Activated CD4-positive, alpha-beta memory T cell treated with anti-CD3 and anti-CD28 coated beads, Interleukin-2, amount 10 ng/mL, durations not matched to agents 7 days and 5 days (primary cell): ENCODE measurements at regions not wholly inside any gene's neighbourhood (a gene's known extent, or its start where the extent isn't known, plus 50 kb on each side); places are given as distances from the start of the nearest gene placed in this dataset.

Experiments used
- CTCF ChIA-PET: fragments of 350-600 bp; sonication (Branson Sonifier 250); formaldehyde crosslinking; loops from one replicate; lab custom pipeline; 2021; ENCODE audit warnings: antibody characterized with exemption, inconsistent platforms; lab: Charles Lee
- POLR2A ChIA-PET: fragments of 350-600 bp; sonication (Branson Sonifier 250); formaldehyde crosslinking; loops from one replicate; lab custom pipeline; 2021; ENCODE audit warnings: antibody characterized with exemption; lab: Charles Lee
- DNase-seq: peaks from one replicate; pipeline ENCODE4 v3.0.0-alpha.2; 2020
- H3K27ac Mint-ChIP-seq: one replicate; pipeline ENCODE4 v1.8.0; 2021; ENCODE audit warnings: mild to moderate bottlenecking, mixed read lengths
- H3K27me3 Mint-ChIP-seq: one replicate; pipeline ENCODE4 v1.8.0; 2021; ENCODE audit warnings: mixed read lengths
- H3K36me3 Mint-ChIP-seq: one replicate; pipeline ENCODE4 v1.8.0; 2021; ENCODE audit warnings: low read depth, mixed read lengths
- H3K4me1 Mint-ChIP-seq: one replicate; pipeline ENCODE4 v1.8.0; 2021; ENCODE audit warnings: mixed read lengths
- H3K4me3 Mint-ChIP-seq: one replicate; pipeline ENCODE4 v1.8.0; 2021; ENCODE audit warnings: mild to moderate bottlenecking, mixed read lengths
- H3K9me3 Mint-ChIP-seq: one replicate; pipeline ENCODE4 v1.8.0; 2021; ENCODE audit warnings: mixed read lengths

DNA sequence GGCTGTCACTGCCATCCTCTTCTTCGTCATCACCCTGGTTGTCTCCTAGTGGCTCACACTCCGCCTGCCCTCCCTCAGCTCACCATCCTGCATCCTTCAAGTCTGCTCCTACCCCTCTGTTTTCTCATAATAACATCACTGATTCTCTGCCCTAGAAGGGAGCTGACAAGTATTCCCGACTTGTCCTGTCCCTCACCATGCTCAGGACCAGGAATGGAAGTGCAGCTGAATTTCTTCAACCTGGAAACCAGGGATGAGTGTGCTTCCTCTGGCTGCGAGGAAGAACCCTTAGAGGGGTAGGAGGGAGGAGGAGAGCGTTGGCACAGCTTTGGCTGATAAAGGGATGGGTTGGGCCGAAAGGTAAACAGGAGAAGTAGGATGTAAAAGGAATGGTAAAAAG lies 174.8 kb upstream of the GPR26 start:
- Mint-ChIP-seq H3K4me1 (no peaks in the 10 kb centered on the region), H3K27me3 (peaks cover 5% of the 10 kb centered on the region), H3K36me3 (no peaks in the 10 kb centered on the region), H3K9me3 (no peaks in the 10 kb centered on the region), H3K27ac (no peak overlapping the region), H3K4me3 (no peak overlapping the region)
- no peak for DNase-seq
- CTCF ChIA-PET, result no interaction called here
- POLR2A ChIA-PET, result no interaction called here

DNA sequence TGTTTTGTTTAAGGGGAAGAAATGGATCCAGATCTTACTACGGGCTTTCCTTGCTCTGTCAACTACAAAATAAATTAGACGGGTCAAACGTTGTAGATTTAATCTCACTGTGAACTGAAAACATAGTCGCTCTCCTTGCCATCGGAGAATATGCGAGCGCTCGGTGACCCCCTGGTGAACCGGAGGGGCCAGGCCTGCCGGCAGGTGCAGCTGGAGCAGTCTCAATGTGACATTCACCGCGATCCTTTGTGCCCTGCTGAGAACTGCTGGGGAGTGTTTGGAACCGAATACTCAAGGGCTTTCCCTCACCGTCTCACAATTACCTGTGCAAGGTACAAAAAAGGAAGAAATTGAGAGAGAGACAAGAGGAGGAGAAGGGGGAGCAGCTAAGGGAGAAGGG lies 174.1 kb upstream of the GPR26 start:
- Mint-ChIP-seq H3K27me3 (peaks cover 2% of the 10 kb centered on the region), H3K4me1 (no peaks in the 10 kb centered on the region), H3K27ac (no peak overlapping the region), H3K36me3 (no peaks in the 10 kb centered on the region), H3K9me3 (no peaks in the 10 kb centered on the region), H3K4me3 (no peak overlapping the region)
- POLR2A ChIA-PET, result no interaction called here
- no peak for DNase-seq
- CTCF ChIA-PET, result no interaction called here

- POLR2A ChIA-PET, result no interaction called here
- CTCF ChIA-PET, result no interaction called here
- H3K36me3 Mint-ChIP-seq, result no peaks in the 10 kb centered on the region
- H3K4me1 Mint-ChIP-seq, result no peaks in the 10 kb centered on the region
- H3K9me3 Mint-ChIP-seq, result no peaks in the 10 kb centered on the region
- H3K27me3 Mint-ChIP-seq, result peaks cover 1% of the 10 kb centered on the region
- no peak overlapping the region for H3K27ac Mint-ChIP-seq
- no peak for DNase-seq
- H3K4me3 Mint-ChIP-seq, result no peak overlapping the region
Measured at GRCh38 chr10:123494301-123494808, 171.8 kb upstream of the GPR26 start.

GRCh38 chr10:123496375-123496774 lies 169.8 kb upstream of the GPR26 start:
- DNase-seq, result no peak
- H3K4me1 Mint-ChIP-seq, result no peaks in the 10 kb centered on the region
- ChIA-PET POLR2A (no interaction called here), CTCF (no interaction called here)
- no peak overlapping the region for H3K4me3 Mint-ChIP-seq
- peaks cover 4% of the 10 kb centered on the region for H3K27me3 Mint-ChIP-seq
- no peaks in the 10 kb centered on the region for H3K9me3 Mint-ChIP-seq
- H3K36me3 Mint-ChIP-seq, result no peaks in the 10 kb centered on the region
- H3K27ac Mint-ChIP-seq, result no peak overlapping the region

DNA sequence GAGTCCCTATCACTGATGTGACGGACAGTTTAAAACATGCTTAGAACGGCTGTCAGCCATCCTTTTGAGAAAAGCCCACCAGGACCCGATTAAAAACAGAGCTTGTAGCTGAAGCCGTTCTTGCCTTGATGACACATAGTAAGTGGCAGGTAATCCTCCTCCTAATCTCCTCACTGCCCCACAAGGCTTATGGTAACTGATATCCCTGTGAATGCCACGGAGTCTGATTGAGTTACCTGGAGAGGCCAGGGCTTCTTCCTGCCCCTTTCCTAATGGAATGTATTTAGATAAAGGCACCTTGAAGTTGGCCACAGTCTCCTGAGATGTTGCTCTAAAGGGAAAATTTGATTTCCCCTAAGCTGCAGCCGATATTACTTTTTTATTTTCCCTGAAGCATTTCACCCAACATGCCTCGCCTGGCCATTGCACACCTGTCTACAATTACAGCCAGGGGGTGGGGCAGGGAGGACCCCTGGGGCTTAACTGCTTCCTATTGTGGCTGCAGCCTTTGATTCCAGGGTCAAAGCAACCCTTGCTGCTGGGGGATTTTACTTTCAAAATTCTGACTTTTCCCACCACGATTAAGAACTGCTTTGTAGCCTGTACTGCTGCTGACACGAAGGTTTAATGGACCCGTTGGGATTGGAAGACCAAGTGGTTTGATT lies 169.0 kb upstream of the GPR26 start:
- no peaks in the 10 kb centered on the region for H3K9me3 Mint-ChIP-seq
- H3K4me3 Mint-ChIP-seq, result no peak overlapping the region
- POLR2A ChIA-PET, result no interaction called here
- no peaks in the 10 kb centered on the region for H3K4me1 Mint-ChIP-seq
- no peak overlapping the region for H3K27ac Mint-ChIP-seq
- H3K27me3 Mint-ChIP-seq, result peaks cover 10% of the 10 kb centered on the region
- CTCF ChIA-PET, result no interaction called here
- no peak for DNase-seq
- no peaks in the 10 kb centered on the region for H3K36me3 Mint-ChIP-seq

- H3K9me3 Mint-ChIP-seq, result no peaks in the 10 kb centered on the region
- H3K4me1 Mint-ChIP-seq, result no peaks in the 10 kb centered on the region
- H3K27me3 Mint-ChIP-seq, result peaks cover 14% of the 10 kb centered on the region
- CTCF ChIA-PET, result no interaction called here
- no peak overlapping the region for H3K27ac Mint-ChIP-seq
- no peaks in the 10 kb centered on the region for H3K36me3 Mint-ChIP-seq
- DNase-seq, result no peak
- POLR2A ChIA-PET, result no interaction called here
- no peak overlapping the region for H3K4me3 Mint-ChIP-seq
Measured at GRCh38 chr10:123500110-123500509, 166.0 kb upstream of the GPR26 start.

- CTCF ChIA-PET, result no interaction called here
- H3K27me3 Mint-ChIP-seq, result peaks cover 17% of the 10 kb centered on the region
- H3K4me1 Mint-ChIP-seq, result no peaks in the 10 kb centered on the region
- H3K9me3 Mint-ChIP-seq, result no peaks in the 10 kb centered on the region
- DNase-seq, result no peak
- no peak overlapping the region for H3K4me3 Mint-ChIP-seq
- POLR2A ChIA-PET, result no interaction called here
- no peaks in the 10 kb centered on the region for H3K36me3 Mint-ChIP-seq
- H3K27ac Mint-ChIP-seq, result no peak overlapping the region
Measured at GRCh38 chr10:123501148-123501547, 165.0 kb upstream of the GPR26 start.

GRCh38 chr10:123502983-123503382 lies 163.2 kb upstream of the GPR26 start:
- Mint-ChIP-seq H3K4me1 (no peaks in the 10 kb centered on the region), H3K4me3 (no peak overlapping the region), H3K9me3 (no peaks in the 10 kb centered on the region), H3K27ac (no peak overlapping the region), H3K36me3 (no peaks in the 10 kb centered on the region), H3K27me3 (peaks cover 17% of the 10 kb centered on the region)
- ChIA-PET POLR2A (no interaction called here), CTCF (no interaction called here)
- no peak for DNase-seq

GRCh38 chr10:123506455-123506854 lies 159.7 kb upstream of the GPR26 start:
- no peak for DNase-seq
- no peaks in the 10 kb centered on the region for H3K36me3 Mint-ChIP-seq
- CTCF ChIA-PET, result no interaction called here
- POLR2A ChIA-PET, result no interaction called here
- no peak overlapping the region for H3K4me3 Mint-ChIP-seq
- H3K27ac Mint-ChIP-seq, result no peak overlapping the region
- no peaks in the 10 kb centered on the region for H3K4me1 Mint-ChIP-seq
- peaks cover 18% of the 10 kb centered on the region for H3K27me3 Mint-ChIP-seq
- H3K9me3 Mint-ChIP-seq, result no peaks in the 10 kb centered on the region

- peaks cover 10% of the 10 kb centered on the region for H3K27me3 Mint-ChIP-seq
- H3K27ac Mint-ChIP-seq, result no peak overlapping the region
- H3K4me1 Mint-ChIP-seq, result no peaks in the 10 kb centered on the region
- POLR2A ChIA-PET, result no interaction called here
- H3K4me3 Mint-ChIP-seq, result no peak overlapping the region
- H3K9me3 Mint-ChIP-seq, result no peaks in the 10 kb centered on the region
- no peaks in the 10 kb centered on the region for H3K36me3 Mint-ChIP-seq
- DNase-seq, result no peak
- CTCF ChIA-PET, result no interaction called here
Measured at GRCh38 chr10:123507298-123507697, 158.9 kb upstream of the GPR26 start.

- H3K9me3 Mint-ChIP-seq, result no peaks in the 10 kb centered on the region
- ChIA-PET CTCF (no interaction called here), POLR2A (no interaction called here)
- no peaks in the 10 kb centered on the region for H3K36me3 Mint-ChIP-seq
- H3K27ac Mint-ChIP-seq, result no peak overlapping the region
- H3K4me1 Mint-ChIP-seq, result no peaks in the 10 kb centered on the region
- H3K27me3 Mint-ChIP-seq, result peaks cover 9% of the 10 kb centered on the region
- no peak overlapping the region for H3K4me3 Mint-ChIP-seq
- no peak for DNase-seq
Measured at GRCh38 chr10:123509338-123509737, 156.8 kb upstream of the GPR26 start.

GRCh38 chr10:123512901-123513775 lies 153.0 kb upstream of the GPR26 start:
- Mint-ChIP-seq H3K27me3 (peaks cover 5% of the 10 kb centered on the region), H3K4me1 (no peaks in the 10 kb centered on the region), H3K4me3 (no peak overlapping the region), H3K36me3 (no peaks in the 10 kb centered on the region), H3K27ac (no peak overlapping the region), H3K9me3 (no peaks in the 10 kb centered on the region)
- DNase-seq, result no peak
- POLR2A ChIA-PET, result no interaction called here
- CTCF ChIA-PET, result no interaction called here

DNA sequence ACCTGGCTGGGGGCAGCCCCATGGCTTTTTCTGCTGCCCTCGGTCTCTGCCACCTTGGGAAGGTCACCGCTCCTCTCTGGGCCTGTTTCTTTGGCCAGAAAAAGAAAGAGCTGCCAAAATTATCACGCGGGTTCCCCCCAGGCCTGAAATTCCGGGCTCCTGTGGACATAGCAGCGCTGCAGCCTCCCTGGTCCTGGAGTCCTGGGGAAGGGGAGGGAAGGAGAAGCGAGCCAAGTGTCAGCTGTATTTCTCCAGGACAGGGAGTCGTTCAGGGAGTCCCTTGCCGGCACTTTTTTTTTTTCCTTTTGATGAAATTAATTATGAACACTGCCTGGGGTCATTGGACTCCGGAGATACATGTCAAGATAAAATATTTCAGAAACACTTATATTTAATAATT lies 152.3 kb upstream of the GPR26 start:
- POLR2A ChIA-PET, result no interaction called here
- H3K4me1 Mint-ChIP-seq, result no peaks in the 10 kb centered on the region
- H3K4me3 Mint-ChIP-seq, result no peak overlapping the region
- H3K36me3 Mint-ChIP-seq, result no peaks in the 10 kb centered on the region
- no peaks in the 10 kb centered on the region for H3K9me3 Mint-ChIP-seq
- peaks cover 5% of the 10 kb centered on the region for H3K27me3 Mint-ChIP-seq
- H3K27ac Mint-ChIP-seq, result no peak overlapping the region
- CTCF ChIA-PET, result no interaction called here
- no peak for DNase-seq

DNA sequence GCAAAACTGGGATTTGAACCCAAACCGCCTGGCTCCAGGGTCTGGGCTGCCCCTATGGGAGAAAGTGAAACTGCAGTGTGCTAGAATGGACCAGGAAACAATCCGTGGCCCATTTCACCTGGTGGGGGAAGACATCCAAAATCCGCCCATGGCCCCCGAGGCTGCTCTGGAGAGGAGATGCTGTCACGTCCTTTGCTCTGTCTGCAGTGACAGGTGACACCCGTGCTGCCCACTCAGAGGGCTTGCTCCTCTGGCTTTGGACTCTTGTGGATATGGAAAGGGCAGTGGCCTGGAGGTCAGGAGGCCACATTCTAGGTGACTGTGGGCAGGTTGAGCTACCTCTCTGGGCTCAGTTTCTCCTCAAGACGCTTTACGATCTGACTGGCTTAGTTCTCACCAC lies 151.2 kb upstream of the GPR26 start:
- H3K36me3 Mint-ChIP-seq, result no peaks in the 10 kb centered on the region
- POLR2A ChIA-PET, result no interaction called here
- H3K27me3 Mint-ChIP-seq, result peaks cover 5% of the 10 kb centered on the region
- H3K9me3 Mint-ChIP-seq, result no peaks in the 10 kb centered on the region
- no peak overlapping the region for H3K27ac Mint-ChIP-seq
- no peaks in the 10 kb centered on the region for H3K4me1 Mint-ChIP-seq
- no peak for DNase-seq
- CTCF ChIA-PET, result no interaction called here
- H3K4me3 Mint-ChIP-seq, result no peak overlapping the region
